ENCODE measurements at regions not wholly inside any gene's neighbourhood (a gene's known extent, or its start where the extent isn't known, plus 50 kb on each side); places are given as distances from the start of the nearest gene placed in this dataset.
A peak's percentile ranks its signal among the peaks of the same experiment; 100 is the strongest.

DNA sequence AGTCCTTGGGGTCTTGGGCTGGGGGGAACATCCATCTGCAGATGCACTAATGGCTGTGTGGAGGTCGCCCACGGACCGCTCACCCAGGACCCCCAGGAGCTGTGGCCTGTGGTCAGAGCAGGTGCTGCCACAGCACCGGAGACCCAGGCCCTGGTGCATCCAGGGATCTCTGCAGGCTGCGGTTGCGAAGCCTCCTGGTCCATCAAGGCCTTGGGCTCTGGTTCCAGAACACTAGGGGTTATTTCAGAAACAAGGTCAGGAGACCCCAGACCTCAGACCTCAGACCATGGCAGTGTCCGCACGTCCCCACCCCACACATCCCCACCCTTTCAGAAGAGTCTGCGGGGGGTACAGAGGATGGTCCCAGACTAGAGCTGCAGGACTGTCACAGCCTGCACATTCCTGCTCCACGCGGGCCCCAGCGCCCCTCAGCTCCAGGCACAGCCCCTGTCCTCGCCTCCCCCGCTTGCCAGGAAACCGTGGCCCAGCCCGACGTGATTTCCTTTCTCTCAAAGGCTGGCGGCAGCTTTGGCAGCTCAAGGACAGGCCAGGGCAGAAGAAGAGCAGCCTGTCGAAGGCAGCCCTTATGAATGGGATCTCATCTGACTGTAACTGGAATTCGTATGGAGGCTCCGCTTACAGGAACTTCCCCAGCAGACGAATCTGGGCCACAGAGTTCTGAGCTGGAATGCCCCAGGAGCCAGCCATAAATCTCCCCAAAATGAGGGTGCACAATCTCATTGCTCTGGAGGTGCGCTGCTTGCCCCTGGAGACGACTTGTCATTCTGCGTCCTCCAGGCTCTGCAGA is 136.2 kb upstream of the RET start:
- in situ Hi-C loops (cut with MboI; ENCODE audit: low sequenced_read_pairs, unreplicated experiment), result no loop called here
- DNase-seq (ENCODE audit: low spot score), result peak; percentile 9
- TF ChIP-seq, protein P1, sequence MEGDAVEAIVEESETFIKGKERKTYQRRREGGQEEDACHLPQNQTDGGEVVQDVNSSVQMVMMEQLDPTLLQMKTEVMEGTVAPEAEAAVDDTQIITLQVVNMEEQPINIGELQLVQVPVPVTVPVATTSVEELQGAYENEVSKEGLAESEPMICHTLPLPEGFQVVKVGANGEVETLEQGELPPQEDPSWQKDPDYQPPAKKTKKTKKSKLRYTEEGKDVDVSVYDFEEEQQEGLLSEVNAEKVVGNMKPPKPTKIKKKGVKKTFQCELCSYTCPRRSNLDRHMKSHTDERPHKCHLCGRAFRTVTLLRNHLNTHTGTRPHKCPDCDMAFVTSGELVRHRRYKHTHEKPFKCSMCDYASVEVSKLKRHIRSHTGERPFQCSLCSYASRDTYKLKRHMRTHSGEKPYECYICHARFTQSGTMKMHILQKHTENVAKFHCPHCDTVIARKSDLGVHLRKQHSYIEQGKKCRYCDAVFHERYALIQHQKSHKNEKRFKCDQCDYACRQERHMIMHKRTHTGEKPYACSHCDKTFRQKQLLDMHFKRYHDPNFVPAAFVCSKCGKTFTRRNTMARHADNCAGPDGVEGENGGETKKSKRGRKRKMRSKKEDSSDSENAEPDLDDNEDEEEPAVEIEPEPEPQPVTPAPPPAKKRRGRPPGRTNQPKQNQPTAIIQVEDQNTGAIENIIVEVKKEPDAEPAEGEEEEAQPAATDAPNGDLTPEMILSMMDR (IDR thresholded peaks at IDR 0.05; ENCODE audit: borderline replicate concordance, control extremely low read depth, extremely low read depth, insufficient read depth, missing control alignments), result no peak

DNA sequence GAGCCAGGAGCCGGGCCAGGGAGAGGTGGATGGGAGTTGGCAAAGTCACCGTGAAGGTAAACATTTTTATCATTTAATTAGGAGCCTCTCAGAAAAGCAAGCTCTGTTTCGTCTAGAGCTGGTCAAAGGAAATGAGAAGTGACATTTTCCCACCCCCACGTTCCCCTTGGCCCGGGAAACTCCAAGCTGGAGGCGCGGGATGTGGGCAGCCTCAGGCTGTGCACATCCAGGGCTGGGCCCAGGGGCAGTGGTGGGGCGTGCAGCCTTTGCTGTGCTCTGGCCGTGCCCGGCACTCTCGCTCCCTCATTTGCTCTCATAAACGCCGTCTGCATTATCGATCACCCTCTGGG is 135.6 kb upstream of the RET start:
- in situ Hi-C loops (cut with MboI; ENCODE audit: low sequenced_read_pairs, unreplicated experiment), result no loop called here
- no peak for DNase-seq (ENCODE audit: low spot score)
- TF ChIP-seq, protein P1 (IDR thresholded peaks at IDR 0.05; ENCODE audit: borderline replicate concordance, control extremely low read depth, extremely low read depth, insufficient read depth, missing control alignments), result no peak

DNA sequence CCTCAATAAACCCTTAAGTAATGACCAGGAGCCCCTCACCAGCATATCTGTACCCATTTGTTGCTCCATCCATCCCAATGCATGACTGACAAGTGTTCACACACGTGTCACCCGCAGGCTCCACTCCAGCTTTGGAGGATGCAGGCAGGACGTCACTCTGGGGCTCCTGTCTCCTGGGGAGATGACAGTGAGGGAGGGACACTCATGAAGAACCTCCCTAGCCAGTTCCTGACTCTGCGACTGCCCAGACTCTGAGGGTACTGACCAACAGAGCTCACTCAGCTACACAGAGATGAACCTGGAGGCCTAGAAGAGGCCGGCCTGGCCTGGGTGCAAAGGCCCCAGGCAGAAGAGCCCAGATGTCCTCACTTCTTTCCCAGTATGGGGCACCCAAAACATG is 135.1 kb upstream of the RET start:
- in situ Hi-C loops (cut with MboI; ENCODE audit: low sequenced_read_pairs, unreplicated experiment), result no loop called here
- peak; percentile 12 for DNase-seq (ENCODE audit: low spot score)
- TF ChIP-seq, protein P1 (IDR thresholded peaks at IDR 0.05; ENCODE audit: borderline replicate concordance, control extremely low read depth, extremely low read depth, insufficient read depth, missing control alignments), result no peak

DNA sequence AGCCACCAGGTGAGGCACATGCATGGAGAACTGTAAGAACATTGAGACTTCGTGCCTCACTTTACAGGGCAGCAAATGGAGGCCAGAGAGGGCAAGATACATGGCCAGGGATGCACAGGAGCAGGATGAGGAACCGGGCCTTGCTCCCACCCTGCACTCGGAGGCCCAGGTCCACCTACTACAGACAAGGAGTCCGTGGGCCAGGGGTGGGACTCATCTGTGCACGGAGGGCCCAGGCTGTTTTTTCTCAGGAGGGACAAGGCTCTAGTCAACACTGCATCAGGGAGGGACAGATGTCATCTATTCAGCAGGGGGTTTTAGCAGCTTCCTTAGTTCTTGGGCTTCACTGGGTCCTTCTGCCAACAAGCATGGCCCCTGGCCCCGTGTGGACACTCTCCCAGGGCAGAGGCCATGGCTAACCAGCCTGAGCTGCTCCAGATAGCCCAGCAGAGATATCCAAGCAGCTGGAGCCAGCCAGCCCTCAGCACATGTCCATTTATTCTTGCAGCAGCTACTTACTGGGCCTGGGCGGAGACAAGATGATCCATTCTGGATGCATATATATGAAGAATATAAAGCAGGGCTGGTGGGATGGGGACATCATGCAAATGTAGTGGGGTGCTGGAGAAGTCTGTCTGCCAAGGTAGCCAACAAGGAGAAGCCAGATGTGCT is 134.5 kb upstream of the RET start:
- TF ChIP-seq, protein P1 (IDR thresholded peaks at IDR 0.05; ENCODE audit: borderline replicate concordance, control extremely low read depth, extremely low read depth, insufficient read depth, missing control alignments), result no peak
- peak; percentile 11 for DNase-seq (ENCODE audit: low spot score)
- in situ Hi-C loops (cut with MboI; ENCODE audit: low sequenced_read_pairs, unreplicated experiment), result no loop called here

DNA sequence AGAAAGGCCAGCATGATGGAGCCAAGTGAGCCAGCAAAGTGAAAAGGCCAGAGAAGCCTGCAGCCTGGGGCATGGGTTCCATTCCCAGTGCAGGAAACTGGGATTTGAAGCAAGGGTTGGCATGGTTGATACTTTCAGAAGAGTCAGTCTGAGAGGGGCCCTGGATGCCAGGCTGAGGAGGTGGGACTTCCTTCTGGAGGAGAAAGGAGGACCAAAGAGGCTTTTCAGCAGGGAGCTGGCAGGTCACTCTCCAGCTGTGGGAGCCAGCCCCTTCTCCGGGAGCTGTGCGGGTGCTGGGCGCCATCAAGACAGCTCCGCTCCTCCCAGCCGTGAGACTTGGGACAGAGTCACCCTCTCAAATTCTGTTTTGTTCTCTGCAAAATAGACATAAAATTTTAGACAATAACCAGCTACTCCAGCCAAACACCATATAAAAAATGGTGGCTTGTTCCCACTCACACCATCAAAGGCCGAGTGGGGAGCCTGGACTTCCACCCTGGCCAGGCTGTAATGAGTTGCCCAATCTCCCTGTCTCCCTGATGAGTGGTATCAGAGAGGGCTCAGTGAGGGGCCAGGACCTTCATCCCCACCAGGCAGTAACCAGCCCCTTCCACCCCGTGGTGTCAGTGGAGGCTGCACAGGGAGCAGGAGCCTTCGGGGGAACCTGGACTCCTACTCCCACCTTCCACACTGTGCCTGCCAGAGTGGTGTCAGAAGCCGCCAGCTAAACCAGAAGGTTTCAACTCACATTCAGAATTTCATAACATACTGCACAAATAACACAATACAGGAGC is 133.6 kb upstream of the RET start:
- in situ Hi-C loops (cut with MboI; ENCODE audit: low sequenced_read_pairs, unreplicated experiment), result no loop called here
- TF ChIP-seq, protein P1 (IDR thresholded peaks at IDR 0.05; ENCODE audit: borderline replicate concordance, control extremely low read depth, extremely low read depth, insufficient read depth, missing control alignments), result no peak
- no peak for DNase-seq (ENCODE audit: low spot score)

DNA sequence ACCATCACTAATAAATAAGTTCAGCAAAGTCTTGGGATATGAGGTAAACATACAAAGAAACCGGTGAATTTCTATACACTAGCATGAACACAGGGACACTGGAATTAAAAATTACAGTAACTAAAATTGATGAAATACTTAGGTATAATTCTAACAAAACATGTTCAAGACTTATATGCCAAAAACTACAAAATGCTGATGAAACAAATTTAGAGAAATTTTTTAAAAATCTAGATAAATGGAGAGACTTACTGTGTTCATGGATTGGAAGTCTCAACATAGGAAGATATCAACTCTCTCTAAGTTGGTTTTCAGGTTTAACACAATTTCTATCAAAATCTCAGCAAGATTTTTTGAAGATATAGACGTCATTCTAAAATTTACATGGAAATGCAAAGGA is 128.8 kb upstream of the RET start:
- TF ChIP-seq, protein P1 (IDR thresholded peaks at IDR 0.05; ENCODE audit: borderline replicate concordance, control extremely low read depth, extremely low read depth, insufficient read depth, missing control alignments), result no peak
- DNase-seq (ENCODE audit: low spot score), result no peak
- in situ Hi-C loops (cut with MboI; ENCODE audit: low sequenced_read_pairs, unreplicated experiment), result no loop called here
